K562 (cell line): ENCODE measurements at regions not wholly inside any gene's neighbourhood (a gene's known extent, or its start where the extent isn't known, plus 50 kb on each side); places are given as distances from the start of the nearest gene placed in this dataset.
"Not testable (repeated sequence)": the region's sequence is repeated elsewhere in the genome, so short reads cannot be mapped to it uniquely, and the experiment has no call there.

Experiments
- ATAC-seq: fragments of 200-7000 bp; cut with Tn5 transposase; 3 replicates; pipeline ENCODE4 v1.9.1; 2020; ENCODE audit warnings: moderate library complexity
- BruUV-seq: library from RNA; stranded (reverse); fragments of 400-500 nt; replicated peaks from 2 replicates; lab custom pipeline; 2021; lab: Mats Ljungman, UMichigan
- CTCF ChIA-PET: fragments of 300-600 bp; formaldehyde crosslinking; extraction: SDS; loops from one replicate; lab custom pipeline; 2021; ENCODE audit warnings: low intra/inter-chr PET ratio; lab: Yijun Ruan, JAX
- POLR2A ChIA-PET: fragments of 300-600, 350-650 bp; sonication (Branson Sonifier 250); formaldehyde crosslinking; extraction: SDS; loops from one replicate; lab custom pipeline; 2021; ENCODE audit warnings: antibody characterized with exemption, inconsistent platforms; lab: Yijun Ruan, JAX
- DNase-seq, 4 experiments: peaks; one replicate each; pipeline versions ENCODE4 v3.0.0 to v3.0.0-alpha.2; 2011 to 2018; ENCODE audit warnings: low spot score in 3 of 4, mixed read lengths in 3 of 4; ENCODE audit errors: extremely low read depth in 1 of 4
- FAIRE-seq: peaks from 2 replicates; lab custom pipeline; 2011; peaks lifted over from hg19 to GRCh38; lab: Jason Lieb, UNC
- H2AFZ ChIP-seq: 2 replicates; pipeline ENCODE4 v1.6.0; 2011; ENCODE audit warnings: low read depth, low read length, control low read depth, inconsistent platforms
- H3K27ac ChIP-seq: fragments of 200-600 bp; 3 replicates; pipeline ENCODE4 v1.8.0; 2011; ENCODE audit warnings: low read depth, mild to moderate bottlenecking, control low read depth, inconsistent platforms, low read length, moderate library complexity, mixed read lengths; ENCODE audit errors: extremely low read depth
- H3K27me3 ChIP-seq, 2 experiments: fragments of 300-600 bp in 1 of 2; 2 replicates in 1 of 2; 3 replicates in 1 of 2; pipeline versions ENCODE4 v1.6.0 to v1.8.0; 2011; ENCODE audit warnings: inconsistent platforms in 2 of 2, low read length in 2 of 2, mild to moderate bottlenecking in 1 of 2, mixed read lengths in 1 of 2, moderate library complexity in 1 of 2; ENCODE audit not compliant: control insufficient read depth in 2 of 2, insufficient read depth in 2 of 2
- H3K36me3 ChIP-seq: fragments of 300-600 bp; 3 replicates; pipeline ENCODE4 v1.8.0; 2011; ENCODE audit warnings: mild to moderate bottlenecking, low read length, inconsistent platforms; ENCODE audit not compliant: control insufficient read depth, insufficient read depth
- H3K4me1 ChIP-seq, 2 experiments: fragments of 200-600 bp in 1 of 2; replicated peaks in 1 of 2; 2 replicates in 1 of 2; 3 replicates in 1 of 2; pipeline versions ENCODE4 v1.5.1 to v1.8.0; 2011; ENCODE audit warnings: inconsistent platforms in 2 of 2, low read length in 2 of 2, mild to moderate bottlenecking in 1 of 2, mixed read lengths in 1 of 2, moderate library complexity in 1 of 2; ENCODE audit not compliant: control insufficient read depth in 2 of 2, insufficient read depth in 2 of 2
- H3K4me2 ChIP-seq: 2 replicates; pipeline ENCODE4 v1.6.1; 2011; ENCODE audit warnings: low read length, control low read depth, inconsistent platforms, mixed read lengths; ENCODE audit not compliant: insufficient read depth
- H3K4me3 ChIP-seq: fragments of 200-600 bp; sonication (generic), shearing (Covaris generic); 2 replicates; pipeline ENCODE4 v1.5.1; 2016; ENCODE audit warnings: control low read depth, inconsistent platforms
- H3K79me2 ChIP-seq: fragments of 200-600 bp; 3 replicates; pipeline ENCODE4 v1.8.0; 2011; ENCODE audit warnings: low read length, inconsistent platforms; ENCODE audit not compliant: control insufficient read depth, insufficient read depth
- H3K9ac ChIP-seq, 2 experiments: 2 replicates each; pipeline versions ENCODE4 v1.6.0 to v1.6.1; 2011; ENCODE audit warnings: low read depth in 2 of 2, low read length in 2 of 2, control low read depth in 1 of 2, inconsistent platforms in 1 of 2, mild to moderate bottlenecking in 1 of 2, mixed read lengths in 1 of 2; ENCODE audit not compliant: insufficient read depth in 1 of 2
- H3K9me1 ChIP-seq: one replicate; pipeline ENCODE4 v1.6.0; 2011; ENCODE audit warnings: inconsistent platforms, mild to moderate bottlenecking, low read length, moderate library complexity; ENCODE audit not compliant: control insufficient read depth, insufficient read depth
- H3K9me3 ChIP-seq: replicated peaks from 2 replicates; pipeline ENCODE4 v1.5.1; 2011; ENCODE audit warnings: low read depth, low read length, inconsistent platforms; ENCODE audit not compliant: control insufficient read depth, insufficient read depth
- H4K20me1 ChIP-seq: replicated peaks from 2 replicates; pipeline ENCODE4 v1.6.1; 2011; ENCODE audit warnings: low read length, inconsistent platforms, mixed read lengths; ENCODE audit not compliant: control insufficient read depth, insufficient read depth
- ASH1L ChIP-seq: fragments of 450-650 bp; IDR thresholded peaks from 2 replicates; pipeline ENCODE4 v1.6.1; 2018; ENCODE audit warnings: borderline replicate concordance, mild to moderate bottlenecking, low read depth; ENCODE audit not compliant: partially characterized antibody
- ATF4 ChIP-seq: fragments of 450-650 bp; formaldehyde crosslinking; IDR thresholded peaks from 2 replicates; pipeline ENCODE4 v1.4.0; 2022; ENCODE audit warnings: mild to moderate bottlenecking, moderate library complexity
- DEAF1 ChIP-seq: fragments of 450-650 bp; formaldehyde crosslinking; IDR thresholded peaks from 2 replicates; pipeline ENCODE4 v1.4.0; 2020; ENCODE audit warnings: mild to moderate bottlenecking, moderate library complexity
- ELK1 ChIP-seq: sonication (generic); formaldehyde crosslinking; IDR thresholded peaks from 2 replicates; pipeline ENCODE4 v1.8.1; 2022; ENCODE audit warnings: missing genetic modification reagents
- HDAC2 ChIP-seq: fragments of 450-650 bp; IDR thresholded peaks from 2 replicates; pipeline ENCODE4 v1.6.1; 2016; ENCODE audit warnings: mild to moderate bottlenecking
- HMG20A ChIP-seq: fragments of 450-650 bp; formaldehyde crosslinking; conservative IDR thresholded peaks from 2 replicates; pipeline ENCODE4 v1.4.0; 2020; ENCODE audit warnings: mild to moderate bottlenecking, mixed read lengths
- HMGN3 ChIP-seq: IDR thresholded peaks from 2 replicates; pipeline ENCODE4 v1.6.1; 2011; ENCODE audit warnings: borderline replicate concordance, low read depth, mild to moderate bottlenecking, mixed read lengths, low read length; ENCODE audit not compliant: insufficient read length; ENCODE audit errors: extremely low read depth
- MLLT1 ChIP-seq, 2 experiments: fragments of 450-650 bp; IDR thresholded peaks; 2 replicates each; pipeline ENCODE4 v1.6.1; 2016
- MXI1 ChIP-seq: IDR thresholded peaks from 2 replicates; pipeline ENCODE4 v1.6.1; 2011; ENCODE audit warnings: low read depth, mild to moderate bottlenecking, improper control_type of control experiment, low read length
- SNAPC5 ChIP-seq: fragments of 250-450 bp; sonication (Bioruptor Pico); IDR thresholded peaks from 2 replicates; pipeline ENCODE4 v1.8.0; 2021; ENCODE audit warnings: moderate library complexity, mild to moderate bottlenecking, inconsistent platforms
- ZNF57 ChIP-seq: fragments of 450-650 bp; formaldehyde crosslinking; IDR thresholded peaks from 2 replicates; pipeline ENCODE4 v1.4.0; 2020; ENCODE audit warnings: mild to moderate bottlenecking, moderate library complexity
- WGBS: fragments of 100-300 bp; shearing (Covaris generic); methylation state at CpG from one replicate; pipeline ENCODE4 v1.1.6; 2016; ENCODE audit warnings: low coverage, mixed read lengths; ENCODE audit not compliant: insufficient coverage; ENCODE audit errors: missing lambda C conversion rate; 5-methylcytosine and 5-hydroxymethylcytosine counted together
- in situ Hi-C: fragments of 300-500 bp; cut with MboI; formaldehyde crosslinking; loops from 4 replicates; pipeline ENCODE4 v1.15.0; 2018; ENCODE audit warnings: inconsistent platforms, mixed read lengths
- intact Hi-C: fragments of 100-400 bp; cut with micrococcal nuclease; formaldehyde crosslinking; loops from 2 replicates; pipeline ENCODE4 v1.14.2; 2022

GRCh38 chr4:54828361-54828760 is 170.6 kb downstream of the KIT start:
- FAIRE-seq, DNase-seq, H4K20me1 ChIP-seq, H3K9me3 ChIP-seq, H3K27me3 ChIP-seq, H3K4me1 ChIP-seq, H3K9me1 ChIP-seq, H3K9ac ChIP-seq, POLR2A ChIA-PET, in situ Hi-C loops, H3K27ac ChIP-seq, intact Hi-C loops, H2AFZ ChIP-seq, H3K79me2 ChIP-seq, BruUV-seq, H3K4me3 ChIP-seq, H3K4me2 ChIP-seq, H3K36me3 ChIP-seq, CTCF ChIA-PET, ATAC-seq: not testable (repeated sequence)
- WGBS, result 1% methylated on average over 4 of the region's 4 CpGs

- DNase-seq (no peak), FAIRE-seq (no peak), ATAC-seq (no peak)
- no peak overlapping the region for H2AFZ ChIP-seq
- H3K9me1 ChIP-seq, result no peaks in the 10 kb centered on the region
- ChIA-PET POLR2A (no interaction called here), CTCF (no interaction called here)
- WGBS, result 8% methylated on average over 1 of the region's 1 CpG
- H3K4me1 ChIP-seq, result no peaks in the 10 kb centered on the region
- no peaks in the 10 kb centered on the region for H4K20me1 ChIP-seq
- H3K36me3 ChIP-seq, result no peaks in the 10 kb centered on the region
- in situ Hi-C loops, result no loop called here
- H3K9ac ChIP-seq, result no peak overlapping the region
- no peaks in the 10 kb centered on the region for H3K9me3 ChIP-seq
- H3K79me2 ChIP-seq, result no peaks in the 10 kb centered on the region
- H3K27me3 ChIP-seq, result no peaks in the 10 kb centered on the region
- intact Hi-C loops, result no loop called here
- no peak overlapping the region for H3K4me3 ChIP-seq
- no TSS peak for BruUV-seq
- H3K4me2 ChIP-seq, result no peak overlapping the region
- no peak overlapping the region for H3K27ac ChIP-seq
- TF ChIP-seq DEAF1, result no peak
- TF ChIP-seq HMG20A, result no peak
- TF ChIP-seq ATF4, result no peak
- no peak for TF ChIP-seq MXI1
- no peak for TF ChIP-seq ASH1L
- no peak for TF ChIP-seq SNAPC5 (CRISPR knock-in tag)
- TF ChIP-seq MLLT1 (IDR thresholded peaks at IDR 0.05), result no peak
- no peak for TF ChIP-seq HMGN3
- no peak for TF ChIP-seq ZNF57 (CRISPR knock-in tag)
- no peak for TF ChIP-seq HDAC2
- no peak for TF ChIP-seq ELK1
Observed at GRCh38 chr4:54823616-54824015, 165.9 kb downstream of the KIT start.
